Liver (tissue), 3 donors: ENCODE measurements at regions not wholly inside any gene's neighbourhood (a gene's known extent, or its start where the extent isn't known, plus 50 kb on each side); places are given as distances from the start of the nearest gene placed in this dataset.

Source experiments
- GABPA ChIP-seq, 2 donors: IDR thresholded peaks in 1 of 2; conservative IDR thresholded peaks in 1 of 2; 2 replicates each; pipeline ENCODE4 v1.6.1; 2016; ENCODE audit warnings: antibody characterized with exemption in 2 of 2, mild to moderate bottlenecking in 1 of 2, moderate library complexity in 1 of 2
- MAX ChIP-seq: IDR thresholded peaks from 2 replicates; pipeline ENCODE4 v1.6.1; 2016; ENCODE audit warnings: antibody characterized with exemption
- RAD21 ChIP-seq, 2 donors: IDR thresholded peaks; 2 replicates each; pipeline ENCODE4 v1.6.1; 2016; ENCODE audit warnings: antibody characterized with exemption in 2 of 2, mild to moderate bottlenecking in 2 of 2
- TAF1 ChIP-seq: conservative IDR thresholded peaks from 2 replicates; pipeline ENCODE4 v1.6.1; 2016; ENCODE audit warnings: antibody characterized with exemption, mild to moderate bottlenecking
- YY1 ChIP-seq: IDR thresholded peaks from 2 replicates; pipeline ENCODE4 v1.6.1; 2016; ENCODE audit warnings: antibody characterized with exemption, mild to moderate bottlenecking
- TF ChIP-seq, protein P1 (sequence below): fragments of 150-350 bp; IDR thresholded peaks from 2 replicates; pipeline ENCODE4 v1.5.1; 2017; ENCODE audit warnings: improper control_type of control experiment, low read depth, low read length; ENCODE audit not compliant: missing input control
- TF ChIP-seq, protein P2 (sequence below): IDR thresholded peaks from 2 replicates; pipeline ENCODE4 v1.6.1; 2016; ENCODE audit warnings: antibody characterized with exemption
- donor health status: healthy.
- donor health status: healthy.

- TF ChIP-seq, protein P1, sequence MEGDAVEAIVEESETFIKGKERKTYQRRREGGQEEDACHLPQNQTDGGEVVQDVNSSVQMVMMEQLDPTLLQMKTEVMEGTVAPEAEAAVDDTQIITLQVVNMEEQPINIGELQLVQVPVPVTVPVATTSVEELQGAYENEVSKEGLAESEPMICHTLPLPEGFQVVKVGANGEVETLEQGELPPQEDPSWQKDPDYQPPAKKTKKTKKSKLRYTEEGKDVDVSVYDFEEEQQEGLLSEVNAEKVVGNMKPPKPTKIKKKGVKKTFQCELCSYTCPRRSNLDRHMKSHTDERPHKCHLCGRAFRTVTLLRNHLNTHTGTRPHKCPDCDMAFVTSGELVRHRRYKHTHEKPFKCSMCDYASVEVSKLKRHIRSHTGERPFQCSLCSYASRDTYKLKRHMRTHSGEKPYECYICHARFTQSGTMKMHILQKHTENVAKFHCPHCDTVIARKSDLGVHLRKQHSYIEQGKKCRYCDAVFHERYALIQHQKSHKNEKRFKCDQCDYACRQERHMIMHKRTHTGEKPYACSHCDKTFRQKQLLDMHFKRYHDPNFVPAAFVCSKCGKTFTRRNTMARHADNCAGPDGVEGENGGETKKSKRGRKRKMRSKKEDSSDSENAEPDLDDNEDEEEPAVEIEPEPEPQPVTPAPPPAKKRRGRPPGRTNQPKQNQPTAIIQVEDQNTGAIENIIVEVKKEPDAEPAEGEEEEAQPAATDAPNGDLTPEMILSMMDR, result no peak
- TF ChIP-seq, protein P2, sequence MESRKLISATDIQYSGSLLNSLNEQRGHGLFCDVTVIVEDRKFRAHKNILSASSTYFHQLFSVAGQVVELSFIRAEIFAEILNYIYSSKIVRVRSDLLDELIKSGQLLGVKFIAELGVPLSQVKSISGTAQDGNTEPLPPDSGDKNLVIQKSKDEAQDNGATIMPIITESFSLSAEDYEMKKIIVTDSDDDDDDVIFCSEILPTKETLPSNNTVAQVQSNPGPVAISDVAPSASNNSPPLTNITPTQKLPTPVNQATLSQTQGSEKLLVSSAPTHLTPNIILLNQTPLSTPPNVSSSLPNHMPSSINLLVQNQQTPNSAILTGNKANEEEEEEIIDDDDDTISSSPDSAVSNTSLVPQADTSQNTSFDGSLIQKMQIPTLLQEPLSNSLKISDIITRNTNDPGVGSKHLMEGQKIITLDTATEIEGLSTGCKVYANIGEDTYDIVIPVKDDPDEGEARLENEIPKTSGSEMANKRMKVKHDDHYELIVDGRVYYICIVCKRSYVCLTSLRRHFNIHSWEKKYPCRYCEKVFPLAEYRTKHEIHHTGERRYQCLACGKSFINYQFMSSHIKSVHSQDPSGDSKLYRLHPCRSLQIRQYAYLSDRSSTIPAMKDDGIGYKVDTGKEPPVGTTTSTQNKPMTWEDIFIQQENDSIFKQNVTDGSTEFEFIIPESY, result no peak
- no peak for TF ChIP-seq YY1
- TF ChIP-seq MAX, result no peak
- TF ChIP-seq GABPA (IDR thresholded peaks at IDR 0.05 in 1 of 2, conservative IDR thresholded peaks at IDR 0.05 in 1 of 2), result no peak
- no peak for TF ChIP-seq TAF1
- TF ChIP-seq RAD21 (IDR thresholded peaks at IDR 0.05), result no peak
These were observed 84.2 kb upstream of the E2F3 start for GRCh38 chr6:20317430-20317829.
